Kidney epithelial cell (primary cell): ENCODE measurements at regions not wholly inside any gene's neighbourhood (a gene's known extent, or its start where the extent isn't known, plus 50 kb on each side); places are given as distances from the start of the nearest gene placed in this dataset.
"Not testable (repeated sequence)": the region's sequence is repeated elsewhere in the genome, so short reads cannot be mapped to it uniquely, and the experiment has no call there.

Experiments
- DNase-seq: peaks from one replicate; pipeline ENCODE4 v3.0.0-alpha.2; 2010; ENCODE audit warnings: low read depth
- H3K27me3 ChIP-seq: 2 replicates; pipeline ENCODE4 v1.6.0; 2011; ENCODE audit warnings: low read length; ENCODE audit not compliant: control insufficient read depth, insufficient read depth
- H3K36me3 ChIP-seq: 2 replicates; pipeline ENCODE4 v1.5.1; 2011; ENCODE audit warnings: low read length; ENCODE audit not compliant: control insufficient read depth, insufficient read depth
- H3K4me3 ChIP-seq: 2 replicates; pipeline ENCODE4 v1.5.1; 2011; ENCODE audit warnings: low read depth, mild to moderate bottlenecking, control low read depth, low read length
- TF ChIP-seq, protein P1 (sequence below): IDR thresholded peaks from 2 replicates; pipeline ENCODE4 v1.5.1; 2011; ENCODE audit warnings: mild to moderate bottlenecking, moderate library complexity, low read length, control low read depth, inconsistent platforms; ENCODE audit not compliant: insufficient read depth, poor library complexity, severe bottlenecking

GRCh38 chr21:35162831-35163230 is 113.7 kb upstream of the RUNX1 start:
- Histone ChIP-seq H3K36me3 (no peaks in the 10 kb centered on the region), H3K27me3 (no peaks in the 10 kb centered on the region), H3K4me3 (no peak overlapping the region)
- TF ChIP-seq, protein P1, sequence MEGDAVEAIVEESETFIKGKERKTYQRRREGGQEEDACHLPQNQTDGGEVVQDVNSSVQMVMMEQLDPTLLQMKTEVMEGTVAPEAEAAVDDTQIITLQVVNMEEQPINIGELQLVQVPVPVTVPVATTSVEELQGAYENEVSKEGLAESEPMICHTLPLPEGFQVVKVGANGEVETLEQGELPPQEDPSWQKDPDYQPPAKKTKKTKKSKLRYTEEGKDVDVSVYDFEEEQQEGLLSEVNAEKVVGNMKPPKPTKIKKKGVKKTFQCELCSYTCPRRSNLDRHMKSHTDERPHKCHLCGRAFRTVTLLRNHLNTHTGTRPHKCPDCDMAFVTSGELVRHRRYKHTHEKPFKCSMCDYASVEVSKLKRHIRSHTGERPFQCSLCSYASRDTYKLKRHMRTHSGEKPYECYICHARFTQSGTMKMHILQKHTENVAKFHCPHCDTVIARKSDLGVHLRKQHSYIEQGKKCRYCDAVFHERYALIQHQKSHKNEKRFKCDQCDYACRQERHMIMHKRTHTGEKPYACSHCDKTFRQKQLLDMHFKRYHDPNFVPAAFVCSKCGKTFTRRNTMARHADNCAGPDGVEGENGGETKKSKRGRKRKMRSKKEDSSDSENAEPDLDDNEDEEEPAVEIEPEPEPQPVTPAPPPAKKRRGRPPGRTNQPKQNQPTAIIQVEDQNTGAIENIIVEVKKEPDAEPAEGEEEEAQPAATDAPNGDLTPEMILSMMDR, result no peak
- DNase-seq, result no peak

GRCh38 chr21:35159881-35160280 is 110.8 kb upstream of the RUNX1 start:
- no peak for DNase-seq
- H3K4me3 ChIP-seq, result no peak overlapping the region
- H3K27me3 ChIP-seq, result no peaks in the 10 kb centered on the region
- no peaks in the 10 kb centered on the region for H3K36me3 ChIP-seq
- TF ChIP-seq, protein P1, result no peak

- not testable (repeated sequence) for H3K36me3 ChIP-seq, H3K4me3 ChIP-seq, DNase-seq, H3K27me3 ChIP-seq
These were observed 108.3 kb upstream of the RUNX1 start for GRCh38 chr21:35157374-35157773.

DNA sequence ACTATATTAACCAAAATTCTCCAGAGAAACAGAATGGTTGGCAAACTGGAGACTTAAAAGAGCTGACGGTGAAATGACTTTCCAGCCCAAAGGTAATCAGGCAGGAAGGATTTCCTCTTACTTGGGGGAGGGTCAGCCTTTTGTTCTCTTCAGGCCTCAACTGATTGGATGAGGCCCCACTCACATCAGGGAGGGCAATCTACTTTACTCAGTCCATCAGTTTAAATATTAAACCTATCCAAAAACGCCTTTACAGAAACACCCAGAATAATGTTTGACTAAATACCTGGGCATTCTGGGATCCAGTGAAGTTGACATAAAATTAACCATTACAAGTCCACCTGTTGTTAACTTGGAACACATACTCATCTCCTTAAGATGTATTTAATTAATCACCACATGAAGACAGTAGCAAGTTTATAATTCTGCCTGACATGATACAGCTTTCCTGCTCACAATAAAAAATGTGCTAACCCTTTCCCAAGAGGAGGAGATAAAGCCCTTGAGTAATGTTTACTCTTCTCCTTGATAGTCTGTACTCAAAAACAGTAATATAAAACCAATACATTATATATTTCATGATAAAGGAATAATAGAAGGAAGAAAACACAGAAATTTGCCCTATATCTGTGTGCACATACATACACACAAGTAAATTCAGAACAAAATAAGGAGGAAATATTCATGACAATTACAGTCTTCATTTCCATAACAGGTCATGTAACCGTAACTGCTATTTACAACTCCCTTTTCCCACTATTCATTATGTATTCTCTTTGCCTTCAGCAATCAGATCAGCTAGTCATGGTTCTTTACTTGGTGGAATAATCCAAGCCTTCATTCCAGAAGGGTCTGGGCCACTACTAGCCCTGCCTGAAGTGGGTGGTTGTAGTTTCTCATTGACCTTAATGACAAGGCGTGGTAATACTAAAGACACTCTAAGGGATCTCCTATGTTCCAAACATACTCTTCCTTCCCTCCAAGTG is 107.5 kb upstream of the RUNX1 start:
- Histone ChIP-seq H3K4me3 (no peak overlapping the region), H3K27me3 (no peaks in the 10 kb centered on the region), H3K36me3 (no peaks in the 10 kb centered on the region)
- TF ChIP-seq, protein P1, result no peak
- no peak for DNase-seq

DNA sequence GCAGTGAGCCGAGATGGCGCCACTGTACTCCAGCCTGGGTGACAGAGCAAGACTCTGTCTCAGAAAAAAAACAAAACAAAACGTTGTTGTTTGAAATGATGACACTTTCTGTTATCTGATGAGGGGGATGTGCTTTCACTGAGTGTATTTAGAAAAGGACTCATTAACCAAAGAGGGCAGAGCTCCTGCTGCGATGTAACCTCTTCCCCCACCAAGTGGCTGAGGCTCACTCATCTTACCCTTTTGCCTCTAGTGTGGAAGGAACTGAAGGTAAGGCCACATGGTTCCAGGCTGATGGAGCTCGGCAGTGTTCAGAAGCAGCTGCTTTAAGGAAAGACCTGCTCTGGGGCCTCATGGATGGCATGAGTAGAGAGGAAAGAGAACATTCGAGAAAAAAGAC is 105.7 kb upstream of the RUNX1 start:
- no peak overlapping the region for H3K4me3 ChIP-seq
- TF ChIP-seq, protein P1, result no peak
- no peaks in the 10 kb centered on the region for H3K36me3 ChIP-seq
- no peak for DNase-seq
- no peaks in the 10 kb centered on the region for H3K27me3 ChIP-seq

DNA sequence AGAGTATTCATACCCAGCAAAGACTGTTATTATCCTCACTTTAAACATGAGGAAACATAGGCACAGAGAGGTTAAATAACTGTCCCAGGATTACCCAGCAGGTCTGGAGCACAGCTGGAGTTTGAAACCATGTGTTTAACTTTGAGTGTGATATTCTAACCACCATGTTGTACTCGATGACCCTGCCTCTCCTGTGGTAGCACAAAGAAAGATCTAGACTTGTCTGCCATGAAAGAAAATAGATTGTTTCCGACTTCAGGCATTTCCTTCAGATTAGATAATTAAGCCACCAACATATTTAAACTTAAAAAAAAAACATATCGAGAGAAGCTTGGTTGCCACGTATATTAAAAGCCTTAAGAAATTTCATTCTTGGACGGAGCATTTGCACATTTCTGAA is 104.6 kb upstream of the RUNX1 start:
- Histone ChIP-seq H3K27me3 (no peaks in the 10 kb centered on the region), H3K36me3 (no peaks in the 10 kb centered on the region), H3K4me3 (no peak overlapping the region)
- DNase-seq, result no peak
- TF ChIP-seq, protein P1, result no peak
